ENCODE measurements at regions not wholly inside any gene's neighbourhood (a gene's known extent, or its start where the extent isn't known, plus 50 kb on each side); places are given as distances from the start of the nearest gene placed in this dataset.
"Not testable (repeated sequence)": the region's sequence is repeated elsewhere in the genome, so short reads cannot be mapped to it uniquely, and the experiment has no call there.

GRCh38 chr16:17939723-17940122, 396.8 kb downstream of the NPIPA8 start:
- no peak for DNase-seq (ENCODE audit: low spot score)

GRCh38 chr16:17939122-17939536, 397.4 kb downstream of the NPIPA8 start:
- no peak for DNase-seq (ENCODE audit: low spot score)

- DNase-seq (ENCODE audit: low spot score) = no peak
These were observed 398.0 kb downstream of the NPIPA8 start for GRCh38 chr16:17938546-17938945.

GRCh38 chr16:17936766-17937402, 399.7 kb downstream of the NPIPA8 start:
- DNase-seq (ENCODE audit: low spot score) = no peak

GRCh38 chr16:17930280-17930679, 406.3 kb downstream of the NPIPA8 start:
- no peak for DNase-seq (ENCODE audit: low spot score)

GRCh38 chr16:17926866-17927399, 409.6 kb downstream of the NPIPA8 start:
- no peak for DNase-seq (ENCODE audit: low spot score)

GRCh38 chr16:17926461-17926860, 410.1 kb downstream of the NPIPA8 start:
- no peak for DNase-seq (ENCODE audit: low spot score)

- no peak for DNase-seq (ENCODE audit: low spot score)
These were observed 410.8 kb downstream of the NPIPA8 start for GRCh38 chr16:17925761-17926160.

GRCh38 chr16:17921357-17921978, 415.1 kb downstream of the NPIPA8 start:
- peak; percentile 27 for DNase-seq (ENCODE audit: low spot score)

GRCh38 chr16:17917316-17918019, 419.1 kb downstream of the NPIPA8 start:
- no peak for DNase-seq (ENCODE audit: low spot score)

- DNase-seq (ENCODE audit: low spot score) = no peak
These were observed 420.7 kb downstream of the NPIPA8 start for GRCh38 chr16:17915791-17916190.

- DNase-seq (ENCODE audit: low spot score) = no peak
These were observed 422.4 kb downstream of the NPIPA8 start for GRCh38 chr16:17914168-17914567.

GRCh38 chr16:17911578-17911977, 425.0 kb downstream of the NPIPA8 start:
- DNase-seq (ENCODE audit: low spot score) = not testable (repeated sequence)

- DNase-seq (ENCODE audit: low spot score) = not testable (repeated sequence)
These were observed 429.9 kb downstream of the NPIPA8 start for GRCh38 chr16:17906626-17907025.

- no peak for DNase-seq (ENCODE audit: low spot score)
These were observed 430.5 kb upstream of the XYLT1 start for GRCh38 chr16:17901309-17901708.

- no peak for DNase-seq (ENCODE audit: low spot score)
These were observed 428.4 kb upstream of the XYLT1 start for GRCh38 chr16:17899141-17899540.

GRCh38 chr16:17887963-17888362, 417.2 kb upstream of the XYLT1 start:
- no peak for DNase-seq (ENCODE audit: low spot score)

GRCh38 chr16:17885659-17886207, 415.0 kb upstream of the XYLT1 start:
- peak; percentile 4 for DNase-seq (ENCODE audit: low spot score)

GRCh38 chr16:17877821-17878360, 407.1 kb upstream of the XYLT1 start:
- no peak for DNase-seq (ENCODE audit: low spot score)

- no peak for DNase-seq (ENCODE audit: low spot score)
These were observed 396.2 kb upstream of the XYLT1 start for GRCh38 chr16:17866996-17867395.

- no peak for DNase-seq (ENCODE audit: low spot score)
These were observed 391.3 kb upstream of the XYLT1 start for GRCh38 chr16:17861981-17862479.

GRCh38 chr16:17858061-17858460, 387.3 kb upstream of the XYLT1 start:
- DNase-seq (ENCODE audit: low spot score) = no peak

All from SW480 (cell line).